Activated CD4-positive, alpha-beta T cell treated with anti-CD3 and anti-CD28 coated beads, Interleukin-2, amount 50 U/mL, for 24 hours (primary cell): ENCODE measurements at regions not wholly inside any gene's neighbourhood (a gene's known extent, or its start where the extent isn't known, plus 50 kb on each side); places are given as distances from the start of the nearest gene placed in this dataset.

ENCODE experiments used
- DNase-seq, 2 donors: peaks; one replicate each; pipeline ENCODE4 v3.0.0-alpha.2; 2020; ENCODE audit warnings: low read depth in 1 of 2, low spot score in 1 of 2

DNA sequence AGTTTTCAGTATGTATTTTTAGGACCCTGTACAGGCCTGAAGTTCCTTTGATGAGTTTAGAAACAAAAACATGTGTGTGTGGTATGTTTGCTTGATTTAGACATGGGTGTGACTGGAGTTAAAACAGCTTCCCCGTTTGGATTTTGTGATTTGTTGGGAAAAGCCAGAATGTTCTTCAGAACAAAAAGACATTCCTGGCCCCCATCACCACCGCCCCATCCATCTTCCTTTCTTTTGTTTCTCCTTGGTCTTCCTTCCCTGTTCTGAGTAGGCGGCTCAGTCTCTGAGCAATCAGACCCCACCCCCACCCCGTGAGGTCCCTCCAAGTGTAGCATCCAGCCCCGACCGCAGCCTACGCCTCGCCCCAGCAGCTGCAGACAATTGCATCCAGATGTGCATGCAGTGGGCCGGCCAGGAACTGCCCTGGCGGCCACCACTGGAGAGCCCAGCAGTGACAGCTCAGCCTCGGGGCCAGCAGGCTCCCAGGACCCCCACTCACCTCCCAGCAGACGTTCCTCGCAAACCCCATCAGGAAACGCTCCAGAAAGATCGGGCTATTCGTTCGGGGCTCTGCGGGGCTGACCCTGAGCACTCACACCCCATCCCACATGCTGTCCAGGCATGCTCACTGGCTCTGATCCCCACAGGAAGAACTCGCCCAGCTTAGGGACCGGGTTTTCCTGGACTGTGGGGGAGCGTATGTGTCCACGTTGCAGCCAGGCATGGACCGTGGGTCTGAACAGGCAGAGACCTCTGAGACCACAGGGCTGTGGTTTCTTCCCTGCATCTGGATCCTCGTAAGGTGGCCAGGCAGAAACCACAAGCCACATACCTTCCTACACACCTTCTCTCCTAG, 99.8 kb upstream of the CDH5 start:
- no peak for DNase-seq

DNA sequence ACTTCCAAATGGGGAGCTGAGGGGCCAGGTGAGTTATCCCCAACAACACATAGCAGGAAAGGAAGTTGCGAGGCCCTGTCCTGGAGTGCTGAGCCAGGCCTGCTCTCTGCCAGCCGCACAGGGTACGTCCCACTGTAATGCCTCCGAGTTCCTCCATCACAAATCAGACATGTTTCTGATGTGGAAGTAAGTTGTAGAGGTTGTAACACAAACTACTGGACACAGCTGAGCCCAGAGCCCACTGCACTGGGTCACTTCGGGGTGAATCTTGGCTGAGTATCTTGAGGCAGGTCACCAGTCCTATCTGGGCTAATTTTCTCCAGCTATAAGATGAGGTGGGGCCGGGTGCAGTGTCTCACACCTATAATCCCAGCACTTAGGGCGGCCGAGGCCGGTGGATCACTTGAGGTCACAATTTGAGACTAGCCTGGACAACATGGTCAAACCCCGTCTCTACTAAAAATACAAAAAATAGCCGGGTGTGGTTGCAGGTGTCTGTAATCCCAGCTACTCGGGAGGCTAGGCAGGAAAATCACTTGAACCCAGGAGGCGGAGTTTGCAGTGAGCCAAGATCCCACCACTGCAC, 100.8 kb upstream of the CDH5 start:
- DNase-seq, result no peak

DNA sequence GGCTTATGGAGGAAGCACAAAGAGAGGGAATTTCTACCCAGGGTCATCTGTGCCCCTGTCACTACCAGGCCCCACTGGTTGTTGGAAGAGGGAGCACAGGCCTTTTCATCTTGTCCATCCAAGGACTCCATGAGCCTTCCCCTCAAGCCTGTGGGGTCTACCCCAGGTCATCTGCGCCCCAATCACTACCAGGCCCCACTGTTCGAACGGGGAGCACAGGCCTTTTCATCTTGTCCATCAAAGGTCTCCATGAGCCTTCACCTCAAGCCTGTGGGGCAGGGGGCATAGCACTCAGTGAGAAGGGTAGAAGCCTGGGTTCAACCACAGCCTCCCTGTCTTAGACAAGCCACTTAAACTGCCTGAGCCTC, 101.5 kb upstream of the CDH5 start:
- DNase-seq, result no peak

DNA sequence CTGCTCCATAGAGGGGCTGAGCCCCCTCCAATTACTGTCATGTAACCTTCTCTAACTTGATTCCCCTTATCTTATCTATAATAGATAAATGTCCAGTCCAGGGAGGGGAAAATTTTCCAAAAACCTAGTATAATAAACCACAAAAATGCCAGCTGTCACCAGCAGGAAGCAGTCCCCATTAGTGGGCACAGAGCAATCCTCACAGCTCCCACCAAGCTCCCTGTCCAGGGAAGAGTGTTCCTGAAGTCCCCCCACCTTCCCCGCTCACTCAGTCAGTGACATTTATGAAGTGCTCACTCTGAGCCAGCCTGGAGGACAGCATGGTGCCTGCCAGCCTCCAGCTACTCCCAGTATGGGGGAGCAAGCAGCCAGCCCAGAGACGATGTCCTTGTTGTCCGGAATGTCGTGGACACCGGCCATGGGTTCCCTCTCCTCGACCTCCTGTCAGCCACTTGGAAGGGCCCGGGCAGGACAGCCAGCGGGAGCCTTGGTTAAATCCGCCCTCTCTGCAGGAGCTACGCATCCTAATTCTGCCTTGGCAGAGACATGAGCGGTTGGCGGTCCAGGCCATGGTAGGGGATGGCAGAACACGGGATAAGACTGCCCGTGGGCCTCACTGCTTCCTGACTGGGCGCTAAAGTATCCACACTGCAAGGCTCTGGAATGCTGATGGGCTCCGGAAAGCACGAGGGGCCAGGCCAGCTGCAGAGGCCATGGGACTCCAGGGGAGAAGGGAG, 102.0 kb upstream of the CDH5 start:
- DNase-seq, result no peak

DNA sequence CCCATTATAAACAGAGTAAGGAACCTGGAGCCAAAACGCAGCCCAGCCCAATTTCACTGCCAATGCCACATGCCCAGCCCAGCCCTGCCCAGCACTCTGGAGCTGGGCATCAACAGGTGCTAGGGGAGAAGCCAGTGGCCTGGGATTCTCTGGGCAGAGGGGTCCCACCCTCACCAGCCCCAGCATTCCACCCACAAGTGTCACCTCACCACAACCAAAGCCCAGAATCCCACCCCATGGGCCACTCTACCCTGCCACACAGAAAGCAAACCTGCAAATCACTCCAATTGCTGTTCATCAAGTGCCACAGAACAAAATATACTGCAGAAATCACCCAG, 102.5 kb upstream of the CDH5 start:
- no peak for DNase-seq

DNA sequence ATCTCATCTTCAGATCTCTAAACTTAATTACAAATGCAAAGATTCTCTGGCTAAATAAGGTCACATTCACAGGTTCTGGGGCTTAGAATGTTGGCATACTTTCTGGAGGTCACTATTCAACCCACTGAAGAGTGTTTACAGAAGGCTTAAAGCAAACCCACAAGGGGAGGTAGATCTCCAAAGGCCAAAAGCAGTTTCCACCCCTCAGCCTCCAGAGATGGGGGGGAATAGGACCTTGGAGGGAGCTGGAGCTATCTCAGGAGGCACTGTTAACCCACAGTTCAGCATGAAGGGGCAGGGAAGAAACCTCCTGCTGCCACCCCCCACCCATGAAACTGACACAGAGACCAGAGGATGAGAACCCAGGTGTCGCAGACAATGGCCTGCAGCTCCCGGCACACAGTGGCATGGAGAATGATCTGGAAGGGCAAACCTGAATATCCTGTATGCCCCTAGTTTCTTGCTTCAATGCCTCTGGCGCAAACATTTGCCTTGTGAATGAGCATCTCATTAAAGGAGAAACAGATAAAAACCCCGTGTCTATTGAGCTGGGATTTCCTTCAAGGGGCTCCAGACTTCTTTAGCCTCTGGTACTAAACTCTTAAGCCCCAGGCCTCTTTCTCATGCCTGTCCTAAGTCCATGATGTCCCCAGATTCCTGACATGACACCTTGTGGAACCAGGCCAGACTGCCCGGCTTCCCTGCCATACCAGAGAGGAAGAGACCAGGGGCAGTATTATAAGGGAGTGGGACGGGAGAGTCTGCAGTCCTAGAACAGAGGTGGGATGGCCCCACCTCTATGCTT, 103.1 kb upstream of the CDH5 start:
- DNase-seq, result no peak

DNA sequence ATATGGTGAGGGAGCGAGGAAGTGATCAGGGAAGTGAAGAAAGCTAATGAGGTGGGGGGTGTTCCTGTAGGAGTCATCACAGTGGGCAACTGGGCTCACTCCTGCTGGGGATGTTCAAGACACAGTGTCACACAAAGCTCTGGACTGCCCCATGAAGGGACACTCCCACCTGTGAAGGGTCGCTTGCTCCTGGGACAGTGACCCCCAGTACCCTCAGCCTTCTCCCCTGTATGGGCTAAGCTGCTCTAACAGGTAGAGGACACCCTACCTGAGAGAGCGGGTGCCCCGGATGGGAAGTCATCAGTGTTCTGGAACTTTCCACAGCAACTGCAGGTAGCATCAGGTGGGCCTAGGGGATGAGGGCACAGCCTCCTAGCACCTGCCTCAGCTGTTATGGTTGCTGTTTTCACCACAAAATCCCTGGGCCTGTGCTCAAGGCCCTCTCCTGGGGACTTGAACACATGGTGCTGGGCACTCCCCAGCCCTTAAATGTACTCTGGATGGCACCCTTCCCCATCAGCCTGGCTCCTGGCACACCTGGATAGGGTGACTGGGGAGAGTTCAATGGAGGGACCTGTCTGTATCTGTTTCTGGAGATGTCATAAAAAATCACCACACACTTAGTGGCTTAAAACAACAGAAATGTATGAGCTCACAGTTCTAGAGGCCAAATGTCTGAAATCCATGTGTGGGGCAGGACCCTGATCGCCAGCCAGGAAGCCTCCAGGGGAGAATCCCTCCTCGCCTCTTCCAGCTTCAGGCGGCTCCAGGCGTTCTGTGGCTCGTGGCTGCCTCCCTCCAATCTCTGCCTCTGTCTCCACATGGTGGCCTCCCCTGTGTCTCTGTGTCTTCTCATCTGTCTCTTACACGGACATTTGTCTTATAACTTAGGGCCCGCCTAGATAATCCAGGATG, 104.0 kb upstream of the CDH5 start:
- DNase-seq, result no peak

DNA sequence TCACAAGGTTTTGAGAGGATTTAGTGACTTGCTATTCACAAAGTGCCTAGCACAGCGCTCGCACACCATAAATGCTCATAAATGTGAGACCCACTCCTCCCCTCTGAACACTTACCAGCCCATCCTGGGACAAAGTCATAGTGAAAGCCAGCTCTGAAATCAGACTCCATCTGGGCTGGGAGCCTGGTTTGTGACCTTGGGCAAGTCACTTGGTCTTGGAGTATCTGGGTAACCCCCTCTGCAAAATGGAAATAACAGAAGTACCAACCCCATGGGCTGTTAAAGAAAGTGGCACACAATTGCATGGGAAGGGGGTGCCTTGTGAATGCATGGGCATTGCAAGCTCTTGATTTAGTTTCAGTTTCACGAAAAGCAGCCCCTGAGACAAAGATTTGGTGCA, 104.7 kb upstream of the CDH5 start:
- DNase-seq, result no peak

DNA sequence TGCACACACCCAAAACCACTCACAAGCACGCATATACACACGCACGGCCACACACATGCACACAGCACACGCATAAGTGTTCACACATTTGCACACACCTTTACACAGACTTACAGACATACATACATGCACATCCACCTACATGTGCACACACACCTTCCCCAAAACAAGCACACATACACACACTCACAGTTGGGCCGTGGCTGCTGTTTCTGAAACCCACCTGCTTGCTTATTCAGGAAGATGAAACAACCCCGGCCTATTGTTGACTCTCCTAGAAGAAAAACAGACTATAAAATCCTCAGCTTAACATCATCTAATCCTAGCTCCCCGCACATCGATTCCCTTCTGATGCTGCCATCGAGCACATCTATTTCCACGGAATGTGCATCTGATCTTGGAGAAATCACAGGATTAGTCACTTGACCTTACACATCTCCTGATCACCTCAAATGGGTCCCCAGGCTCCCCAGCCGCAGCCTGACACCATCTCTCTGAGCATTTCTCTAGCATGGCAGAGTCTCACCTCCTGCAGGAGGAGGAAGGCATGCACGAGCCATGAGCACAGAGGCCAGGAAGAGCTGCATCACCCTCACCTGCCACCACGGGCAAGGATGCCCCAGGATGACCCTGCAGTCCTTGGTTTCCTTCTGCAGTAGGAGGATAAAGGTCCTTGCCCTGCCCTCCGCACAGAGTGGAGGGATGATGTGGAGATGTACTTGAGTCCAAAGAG, 105.8 kb upstream of the CDH5 start:
- DNase-seq, result no peak

DNA sequence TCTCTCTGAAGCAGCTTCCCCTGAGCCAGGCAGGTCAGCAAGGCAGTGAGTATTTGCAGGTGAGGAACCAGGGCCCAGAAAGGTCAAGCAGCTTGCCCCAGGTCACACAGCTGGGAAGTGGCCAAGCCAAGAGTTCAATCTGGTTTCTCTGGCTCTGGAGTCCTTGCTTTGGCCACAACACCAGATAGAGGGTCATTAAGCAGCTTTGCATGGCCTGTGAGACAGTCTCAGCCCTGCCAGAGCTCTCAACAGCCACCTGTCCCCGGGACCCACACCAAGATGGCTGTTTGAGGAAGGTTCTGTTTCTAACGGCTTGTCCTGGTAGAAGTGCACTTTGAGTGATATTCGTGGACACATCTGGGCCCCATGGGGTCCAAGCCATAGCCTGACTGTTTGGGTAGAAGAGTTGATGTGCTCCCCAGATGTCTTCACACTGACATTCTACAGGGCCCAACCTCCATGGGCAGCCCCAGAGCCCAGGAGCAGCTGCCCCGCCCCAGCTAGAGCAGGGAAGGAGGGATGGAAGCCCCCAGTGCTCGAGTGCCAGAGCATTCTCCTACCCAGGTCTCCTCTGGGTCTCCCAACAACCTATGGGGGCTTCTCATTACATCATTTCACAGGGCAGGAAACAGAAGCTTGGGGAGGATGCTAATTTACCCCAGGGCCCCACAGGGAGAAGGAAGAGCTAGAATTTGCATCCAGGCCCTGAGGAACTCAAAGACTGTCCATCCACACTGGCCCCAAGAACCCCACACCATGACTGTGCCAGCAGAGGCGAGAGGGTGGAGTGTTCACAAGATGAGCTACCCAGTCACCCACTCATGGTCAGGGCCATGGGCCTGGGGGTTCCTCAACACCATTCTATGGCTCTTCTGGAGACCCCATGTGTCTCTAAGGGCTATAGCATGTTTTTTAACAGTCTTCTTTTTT, 107.3 kb upstream of the CDH5 start:
- no peak for DNase-seq

DNA sequence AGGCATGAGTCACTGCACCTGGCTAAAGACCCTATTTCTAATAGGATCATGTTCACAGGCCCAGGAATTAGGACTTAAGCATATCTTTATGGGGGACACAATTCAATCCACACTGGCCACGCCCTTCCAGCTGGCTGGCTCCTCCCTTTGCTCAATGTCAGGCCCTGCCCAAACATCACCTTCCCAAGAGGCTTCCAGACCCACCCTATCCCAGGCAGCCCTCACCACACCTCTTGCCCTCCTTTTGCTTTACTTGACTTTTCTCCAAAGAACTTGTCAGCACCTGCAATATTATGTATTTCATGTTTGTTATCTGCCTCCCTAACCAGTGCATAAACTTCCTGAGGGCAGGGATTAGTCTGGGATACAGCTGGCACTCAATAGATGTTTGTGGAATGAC, 109.6 kb upstream of the CDH5 start:
- DNase-seq, result no peak

DNA sequence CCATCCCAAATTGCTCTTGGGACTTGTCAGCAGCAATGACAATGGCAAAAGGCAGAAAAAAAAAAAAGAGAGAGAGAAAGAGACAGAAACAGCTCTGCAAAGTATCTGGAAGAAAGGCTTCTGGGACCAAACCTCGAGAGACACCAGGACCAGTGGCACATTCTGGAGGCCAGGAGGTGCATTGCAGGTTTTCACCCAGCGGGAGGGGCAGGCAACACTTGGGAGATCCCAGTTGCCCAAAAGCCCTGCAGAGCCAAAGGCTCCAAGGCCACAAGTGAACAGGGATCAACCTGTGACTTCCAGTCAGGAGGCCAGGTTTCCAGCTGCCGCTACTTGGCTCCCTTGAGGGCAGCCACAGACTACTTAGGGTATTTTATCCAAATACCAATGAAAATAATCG, 110.8 kb upstream of the CDH5 start:
- no peak for DNase-seq

DNA sequence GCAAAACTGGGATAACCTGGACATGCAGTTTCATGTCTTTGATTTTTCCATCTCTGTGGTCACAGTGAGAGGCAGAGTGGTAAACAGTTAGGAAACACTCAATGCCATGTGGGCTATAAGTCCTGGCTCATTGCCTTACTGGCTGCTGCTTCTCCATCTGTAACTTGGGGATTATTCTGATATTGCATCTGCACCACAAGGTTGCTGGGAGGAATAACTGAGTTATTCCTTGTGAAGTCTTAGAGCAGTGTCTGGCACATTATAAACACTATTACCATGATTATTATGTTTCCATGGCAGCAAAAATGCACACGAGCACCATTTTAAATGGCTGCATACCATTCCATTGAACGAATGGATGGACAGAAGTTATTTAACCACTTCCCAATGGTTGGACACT, 111.7 kb upstream of the CDH5 start:
- DNase-seq, result no peak

DNA sequence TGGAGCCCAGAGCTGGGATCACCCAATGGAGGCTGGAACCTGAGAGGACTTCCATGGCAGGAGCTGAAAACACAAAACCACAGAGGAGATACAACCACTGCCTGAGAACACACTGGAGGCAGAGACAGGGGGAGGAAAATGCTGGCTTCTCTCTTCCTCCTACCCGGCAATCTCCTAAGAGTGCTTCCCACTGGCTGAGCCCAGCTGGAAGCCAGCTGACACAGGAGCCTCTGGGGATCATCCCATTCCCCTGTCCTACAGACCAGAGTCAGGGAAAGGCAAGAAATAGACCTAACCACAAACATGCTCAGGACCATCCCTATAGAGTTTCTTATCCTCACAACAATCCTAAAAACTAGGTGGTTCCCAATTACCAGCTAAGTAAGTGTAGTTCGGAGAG, 112.4 kb upstream of the CDH5 start:
- DNase-seq, result no peak

DNA sequence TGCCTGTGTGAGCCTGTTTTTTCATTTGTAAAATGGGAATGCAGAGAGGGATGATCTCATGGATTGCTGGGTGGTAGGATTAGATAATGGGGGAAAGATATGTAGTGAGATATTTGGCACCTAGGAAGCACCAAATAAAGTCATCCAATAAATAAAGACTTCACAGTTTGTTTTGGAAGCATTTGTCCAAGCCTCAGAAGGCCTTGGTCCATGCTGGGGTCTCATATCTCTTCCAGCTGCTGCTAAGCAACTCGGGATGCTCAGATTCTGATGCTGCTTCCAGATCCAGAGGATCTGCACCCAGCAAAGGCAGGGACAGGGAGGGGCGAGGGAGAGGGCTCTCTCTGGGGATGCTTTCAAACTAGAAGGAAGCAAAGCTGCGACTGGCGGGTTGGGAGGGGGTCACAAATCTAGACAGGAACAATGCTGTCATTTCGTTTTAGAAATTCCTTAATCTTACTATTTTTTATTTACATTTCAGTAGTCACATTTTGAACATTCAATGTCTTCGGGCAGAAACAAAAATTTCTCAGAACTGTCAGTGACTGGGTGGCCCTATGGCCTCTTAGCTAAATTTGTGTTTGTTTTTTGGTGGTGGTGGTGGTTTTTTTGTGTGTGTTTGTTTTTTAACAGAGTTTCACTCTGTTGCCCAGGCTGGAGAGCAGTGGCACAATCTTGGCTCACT, 114.9 kb upstream of the CDH5 start:
- no peak for DNase-seq

DNA sequence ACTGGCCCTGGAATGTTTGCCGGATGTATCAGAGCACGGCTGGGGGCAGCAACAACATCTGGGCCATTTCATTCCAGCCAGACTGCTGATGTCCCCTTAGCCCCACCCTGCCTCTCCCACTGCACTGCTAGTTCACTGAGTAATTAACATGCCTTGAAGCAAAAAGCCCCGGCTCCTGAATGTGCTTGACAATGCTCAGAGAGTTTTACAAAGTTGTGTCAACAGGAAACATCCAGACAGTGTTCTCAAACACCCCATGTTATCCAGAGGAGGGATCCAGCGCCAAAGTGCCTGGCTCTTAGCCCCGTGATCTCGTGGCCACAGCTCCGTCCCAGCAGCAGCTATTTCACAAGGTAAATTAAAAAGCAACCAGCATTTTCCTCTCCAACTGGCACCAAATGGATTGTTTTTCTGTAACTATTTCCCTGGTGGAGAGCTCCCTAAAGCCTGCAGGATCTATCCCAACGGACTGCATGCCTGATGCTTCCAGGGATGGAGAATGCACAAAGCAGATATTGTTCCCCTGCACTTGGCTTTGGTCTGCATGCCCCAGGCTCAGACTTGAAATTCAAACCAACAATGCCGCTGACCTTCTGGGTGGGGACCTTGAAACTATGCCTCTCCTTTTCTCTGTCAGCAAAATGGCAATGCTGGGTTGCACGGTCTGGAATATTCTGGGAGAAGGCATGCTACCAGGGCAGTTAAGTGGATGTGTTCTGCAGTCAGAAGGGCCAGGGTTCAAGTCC, 115.6 kb upstream of the CDH5 start:
- DNase-seq, result no peak
